ENCODE measurements at regions not wholly inside any gene's neighbourhood (a gene's known extent, or its start where the extent isn't known, plus 50 kb on each side); places are given as distances from the start of the nearest gene placed in this dataset.
A peak's percentile ranks its signal among the peaks of the same experiment; 100 is the strongest.

DNA sequence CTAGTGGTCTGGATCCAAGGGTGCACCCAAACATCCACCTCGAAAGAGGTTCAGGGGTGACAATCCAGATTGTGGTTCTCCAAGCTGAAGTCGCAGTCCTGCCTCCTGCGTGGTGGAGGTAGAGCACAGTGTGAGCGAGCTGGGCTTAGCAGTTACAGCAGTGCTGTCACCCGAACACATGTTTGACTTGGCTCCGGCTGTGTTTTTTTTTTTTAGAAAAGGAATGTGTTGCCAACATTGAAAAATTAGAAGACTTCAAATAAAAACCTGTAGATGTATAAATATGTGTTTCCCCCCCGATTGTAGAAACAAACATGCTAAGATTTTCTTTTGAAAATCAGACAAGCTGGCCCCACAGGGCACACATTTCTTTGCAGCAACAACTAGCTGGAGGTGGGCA, 530.8 kb downstream of the SHQ1 start:
- no peak overlapping the region for H3K27ac Mint-ChIP-seq
- CTCF ChIA-PET = interaction anchor here (0.7 to 2.3 kb wide), 2 partner anchors 10 to 42 kb away, joined by 3 to 6 read pairs; no protein-coding TSS in a partner anchor
- no peaks in the 10 kb centered on the region for H3K4me1 Mint-ChIP-seq
- POLR2A ChIA-PET = no interaction called here
- no peaks in the 10 kb centered on the region for H3K9me3 Mint-ChIP-seq
- no peak for DNase-seq
- no peaks in the 10 kb centered on the region for H3K36me3 Mint-ChIP-seq (ENCODE audit: low read depth)
- H3K4me3 Mint-ChIP-seq = no peak overlapping the region
- no peaks in the 10 kb centered on the region for H3K27me3 Mint-ChIP-seq

- DNase-seq = no peak
- no peak overlapping the region for H3K27ac Mint-ChIP-seq
- no peaks in the 10 kb centered on the region for H3K27me3 Mint-ChIP-seq
- no peaks in the 10 kb centered on the region for H3K9me3 Mint-ChIP-seq
- ChIA-PET CTCF (interaction anchor here (2.3 kb wide), 1 partner anchor 9 kb away, joined by 6 read pairs; no protein-coding TSS in a partner anchor), POLR2A (no interaction called here)
- peaks cover under 1% of the 10 kb centered on the region for H3K4me1 Mint-ChIP-seq
- H3K4me3 Mint-ChIP-seq = no peak overlapping the region
- H3K36me3 Mint-ChIP-seq (ENCODE audit: low read depth) = no peaks in the 10 kb centered on the region
These were observed 531.6 kb downstream of the SHQ1 start for GRCh38 chr3:72316501-72317279.

DNA sequence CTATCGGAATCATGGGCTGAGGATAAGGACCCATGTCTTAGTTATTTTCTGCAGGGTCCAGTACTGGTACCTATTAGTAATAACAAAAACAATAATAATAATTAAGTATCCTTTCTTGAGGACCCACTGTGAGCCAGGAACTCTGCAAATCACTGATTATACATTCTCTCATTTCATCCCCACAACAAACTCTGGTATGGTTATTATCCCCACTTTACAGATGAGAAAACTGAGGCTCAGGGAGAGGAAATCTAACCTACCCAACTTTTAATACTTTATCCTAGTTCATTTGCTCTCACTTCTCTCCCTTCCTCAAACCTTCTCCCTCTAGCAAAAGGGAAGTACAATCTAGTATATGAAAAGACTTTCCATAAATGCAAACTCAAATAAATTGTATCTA, 528.4 kb upstream of the PROK2 start:
- H3K27ac Mint-ChIP-seq = no peak overlapping the region
- CTCF ChIA-PET = interaction anchor here (1.5 kb wide), 1 partner anchor 10 kb away, joined by 5 read pairs; no protein-coding TSS in a partner anchor
- no peak for DNase-seq

GRCh38 chr3:72312339-72312738, 527.4 kb upstream of the PROK2 start:
- POLR2A ChIA-PET = no interaction called here
- Mint-ChIP-seq H3K36me3 (ENCODE audit: low read depth) (no peaks in the 10 kb centered on the region), H3K4me3 (no peak overlapping the region), H3K9me3 (no peaks in the 10 kb centered on the region), H3K27me3 (no peaks in the 10 kb centered on the region), H3K27ac (no peak overlapping the region), H3K4me1 (peaks cover 22% of the 10 kb centered on the region)
- CTCF ChIA-PET = interaction anchor here (0.7 to 1.7 kb wide), 4 partner anchors 11 to 582 kb away, joined by 3 to 5 read pairs (median 3); no protein-coding TSS in a partner anchor
- no peak for DNase-seq

More for the DNA sequence above, 528.4 kb upstream of the PROK2 start:
- no peaks in the 10 kb centered on the region for H3K27me3 Mint-ChIP-seq
- no peaks in the 10 kb centered on the region for H3K36me3 Mint-ChIP-seq (ENCODE audit: low read depth)
- POLR2A ChIA-PET = no interaction called here
- H3K4me3 Mint-ChIP-seq = no peak overlapping the region
- H3K9me3 Mint-ChIP-seq = no peaks in the 10 kb centered on the region
- peaks cover 22% of the 10 kb centered on the region for H3K4me1 Mint-ChIP-seq

DNA sequence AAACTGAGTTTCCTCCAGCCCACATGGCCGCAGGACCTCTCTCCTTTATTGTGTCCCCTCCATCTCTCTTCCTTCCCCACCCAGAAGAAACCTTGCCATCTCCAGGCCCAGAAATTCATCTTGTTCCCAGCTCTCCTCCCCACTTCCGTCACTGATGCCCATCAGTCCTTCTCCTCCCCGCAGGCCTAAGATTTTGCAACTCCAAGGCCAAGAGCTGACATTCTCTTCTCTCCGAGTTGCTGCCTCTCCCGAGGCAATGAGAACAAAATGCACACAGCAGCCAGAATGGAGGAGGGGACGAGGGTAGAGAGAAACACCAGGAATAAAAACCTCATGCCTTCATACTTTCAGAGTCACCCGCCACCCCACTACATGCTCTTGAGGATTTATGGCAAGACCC, 526.5 kb upstream of the PROK2 start:
- H3K27ac Mint-ChIP-seq = no peak overlapping the region
- ChIA-PET POLR2A (no interaction called here), CTCF (interaction anchor here (1.7 to 1.9 kb wide), 2 partner anchors 12 to 34 kb away, joined by 4 to 5 read pairs; no protein-coding TSS in a partner anchor)
- H3K27me3 Mint-ChIP-seq = no peaks in the 10 kb centered on the region
- DNase-seq = no peak
- H3K4me1 Mint-ChIP-seq = peaks cover 22% of the 10 kb centered on the region
- H3K4me3 Mint-ChIP-seq = no peak overlapping the region
- no peaks in the 10 kb centered on the region for H3K36me3 Mint-ChIP-seq (ENCODE audit: low read depth)
- no peaks in the 10 kb centered on the region for H3K9me3 Mint-ChIP-seq

GRCh38 chr3:72310419-72311380, 525.8 kb upstream of the PROK2 start:
- ChIA-PET CTCF (interaction anchor here (0.5 to 1.9 kb wide), 3 partner anchors 12 to 744 kb away, joined by 4 read pairs; no protein-coding TSS in a partner anchor), POLR2A (no interaction called here)
- H3K4me1 Mint-ChIP-seq = peaks cover 22% of the 10 kb centered on the region
- no peaks in the 10 kb centered on the region for H3K36me3 Mint-ChIP-seq (ENCODE audit: low read depth)
- peak; percentile 29 for DNase-seq
- H3K27ac Mint-ChIP-seq = peak overlapping the region; percentile 95
- no peaks in the 10 kb centered on the region for H3K9me3 Mint-ChIP-seq
- H3K27me3 Mint-ChIP-seq = no peaks in the 10 kb centered on the region
- no peak overlapping the region for H3K4me3 Mint-ChIP-seq

DNA sequence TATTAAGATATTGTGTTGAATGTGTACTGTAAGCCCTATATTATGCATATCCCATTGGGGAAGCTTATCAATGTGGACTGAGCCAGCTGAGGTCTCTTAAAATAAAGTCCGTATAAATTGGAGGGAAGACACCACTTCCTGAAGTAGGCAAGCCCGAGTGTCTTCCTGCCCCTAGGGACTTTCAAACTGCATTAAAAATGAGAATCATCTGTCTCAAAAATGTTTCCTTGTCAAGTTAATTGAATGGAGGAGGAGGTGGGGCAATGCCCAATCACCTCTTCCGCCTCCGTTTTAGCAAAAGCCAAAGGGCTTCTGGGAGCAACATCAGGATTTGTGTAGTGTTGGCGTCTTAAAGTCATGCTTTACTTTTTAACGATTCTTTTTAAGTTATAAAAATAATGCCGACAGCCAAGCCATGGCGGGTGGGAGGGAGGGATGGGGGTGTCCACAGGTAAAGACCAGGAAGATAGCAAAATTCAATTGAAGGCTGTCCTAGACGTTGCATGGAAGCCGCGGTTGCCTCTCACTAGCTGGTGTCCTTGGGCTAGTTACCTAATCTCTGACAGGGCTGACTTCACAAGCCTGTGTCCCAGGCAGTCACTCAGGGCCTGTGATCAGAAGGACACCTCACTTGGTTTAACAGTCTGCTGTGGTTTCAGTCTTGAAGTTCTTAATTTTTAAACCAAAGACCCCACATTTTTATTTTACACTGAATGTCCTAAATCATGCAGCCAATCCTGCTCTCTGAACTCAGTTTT, 524.9 kb upstream of the PROK2 start:
- H3K27me3 Mint-ChIP-seq = no peaks in the 10 kb centered on the region
- peak overlapping the region; percentile 95 for H3K27ac Mint-ChIP-seq
- ChIA-PET POLR2A (no interaction called here), CTCF (interaction anchor here (0.5 to 1.9 kb wide), 3 partner anchors 13 to 745 kb away, joined by 4 read pairs; no protein-coding TSS in a partner anchor)
- H3K36me3 Mint-ChIP-seq (ENCODE audit: low read depth) = no peaks in the 10 kb centered on the region
- no peak for DNase-seq
- H3K4me1 Mint-ChIP-seq = peaks cover 22% of the 10 kb centered on the region
- no peaks in the 10 kb centered on the region for H3K9me3 Mint-ChIP-seq
- no peak overlapping the region for H3K4me3 Mint-ChIP-seq

DNA sequence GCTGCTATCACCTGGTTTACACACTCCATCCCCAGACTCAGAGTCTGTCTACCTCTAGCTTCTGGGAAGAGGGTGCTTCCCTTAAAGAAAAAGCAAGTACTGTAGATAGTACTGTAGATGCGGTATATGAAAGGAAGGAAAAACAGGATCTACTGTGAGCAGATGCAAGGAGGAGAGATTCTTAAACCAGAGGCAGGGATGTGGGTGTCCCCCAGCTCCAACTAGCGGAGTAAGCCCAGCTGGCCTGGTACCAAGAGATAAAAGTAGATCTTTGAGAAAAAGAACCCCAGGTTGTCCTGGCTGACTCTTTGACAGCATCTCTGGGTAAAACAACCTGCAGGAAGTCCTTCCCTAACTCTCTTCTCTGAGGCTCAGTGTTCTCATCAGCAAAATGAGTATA, 523.7 kb upstream of the PROK2 start:
- H3K36me3 Mint-ChIP-seq (ENCODE audit: low read depth) = no peaks in the 10 kb centered on the region

DNA sequence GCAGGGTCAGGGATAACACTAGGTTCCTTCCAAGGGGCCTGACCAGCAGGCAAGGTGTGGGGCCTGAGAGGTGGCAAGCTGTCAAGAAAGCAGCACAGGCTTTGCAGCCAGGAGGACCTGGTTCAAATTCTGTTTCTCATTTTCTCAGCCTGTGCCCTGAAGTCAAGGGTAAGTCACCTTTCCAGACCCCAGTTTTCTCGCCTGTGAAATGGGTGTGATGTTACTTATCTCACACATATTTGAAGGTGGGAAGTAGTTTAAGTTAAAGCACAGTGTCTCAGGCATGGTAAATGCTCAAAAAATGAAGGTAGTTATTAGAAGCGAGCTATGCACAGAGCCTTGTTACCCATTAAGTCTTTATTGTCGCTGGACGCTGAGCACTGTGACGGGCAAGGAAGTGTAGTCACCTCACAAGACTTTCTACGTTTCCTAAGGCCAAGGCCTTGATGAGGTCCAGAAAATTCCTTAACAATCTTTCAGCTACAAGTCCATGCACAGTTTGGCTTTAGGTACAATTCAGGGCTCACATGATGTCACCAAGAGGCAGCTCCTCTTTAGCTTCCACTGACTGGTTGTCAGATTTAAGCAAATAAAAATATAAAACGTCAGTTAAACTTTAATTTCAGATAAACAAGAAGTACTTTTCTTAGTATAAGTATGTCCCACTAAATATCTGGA, 522.6 kb upstream of the PROK2 start:
- Mint-ChIP-seq H3K4me3 (no peak overlapping the region), H3K27ac (no peak overlapping the region), H3K9me3 (no peaks in the 10 kb centered on the region), H3K4me1 (peaks cover 22% of the 10 kb centered on the region), H3K27me3 (peaks cover 2% of the 10 kb centered on the region), H3K36me3 (ENCODE audit: low read depth) (no peaks in the 10 kb centered on the region)
- ChIA-PET POLR2A (no interaction called here), CTCF (interaction anchor here (0.6 to 1.5 kb wide), 7 partner anchors 8 to 402 kb away, joined by 3 to 6 read pairs (median 4); no protein-coding TSS in a partner anchor)
- no peak for DNase-seq

More for the DNA sequence above, 523.7 kb upstream of the PROK2 start:
- no peak for DNase-seq
- Mint-ChIP-seq H3K4me1 (peaks cover 22% of the 10 kb centered on the region), H3K9me3 (no peaks in the 10 kb centered on the region), H3K4me3 (no peak overlapping the region), H3K27ac (no peak overlapping the region), H3K27me3 (peaks cover 2% of the 10 kb centered on the region)
- CTCF ChIA-PET = interaction anchor here (0.7 to 1.2 kb wide), 2 partner anchors 16 to 118 kb away, joined by 3 to 5 read pairs; no protein-coding TSS in a partner anchor
- POLR2A ChIA-PET = no interaction called here

DNA sequence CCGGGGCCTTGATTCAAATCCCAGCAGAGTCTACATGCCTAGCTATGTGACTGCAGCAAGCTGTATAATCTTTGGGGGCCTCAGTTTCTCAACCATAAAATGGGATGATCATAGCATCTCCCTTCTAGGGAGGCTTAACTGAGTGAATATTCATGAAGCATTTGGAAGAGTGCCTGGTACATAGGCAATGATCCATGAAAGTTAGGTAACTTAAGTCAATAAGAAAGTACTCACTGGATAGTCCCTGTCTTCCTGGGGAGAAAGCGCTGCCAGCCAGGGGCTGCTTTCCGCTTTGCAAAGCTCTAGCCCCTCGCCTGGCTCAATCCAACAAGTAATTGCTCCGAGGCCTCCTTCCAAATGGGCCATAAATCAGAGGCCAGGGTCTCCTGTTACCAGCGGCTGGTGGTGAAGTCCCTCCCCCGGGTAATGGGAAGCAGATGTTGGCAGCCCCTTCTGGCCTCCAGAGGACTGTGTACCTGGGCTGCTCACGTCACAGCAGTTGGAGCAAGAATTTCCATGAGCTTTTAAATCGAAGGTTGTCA, 521.9 kb upstream of the PROK2 start:
- no peak overlapping the region for H3K27ac Mint-ChIP-seq
- H3K36me3 Mint-ChIP-seq (ENCODE audit: low read depth) = no peaks in the 10 kb centered on the region
- POLR2A ChIA-PET = no interaction called here
- no peak for DNase-seq
- H3K9me3 Mint-ChIP-seq = no peaks in the 10 kb centered on the region
- peaks cover 2% of the 10 kb centered on the region for H3K27me3 Mint-ChIP-seq
- H3K4me3 Mint-ChIP-seq = no peak overlapping the region
- peaks cover 22% of the 10 kb centered on the region for H3K4me1 Mint-ChIP-seq
- CTCF ChIA-PET = interaction anchor here (0.6 to 1.5 kb wide), 5 partner anchors 9 to 403 kb away, joined by 3 to 6 read pairs (median 4); no protein-coding TSS in a partner anchor

- no peaks in the 10 kb centered on the region for H3K36me3 Mint-ChIP-seq (ENCODE audit: low read depth)
- H3K4me3 Mint-ChIP-seq = no peak overlapping the region
- H3K9me3 Mint-ChIP-seq = no peaks in the 10 kb centered on the region
- peaks cover 2% of the 10 kb centered on the region for H3K27me3 Mint-ChIP-seq
- POLR2A ChIA-PET = no interaction called here
- peaks cover 2% of the 10 kb centered on the region for H3K4me1 Mint-ChIP-seq
- CTCF ChIA-PET = no interaction called here
- no peak for DNase-seq
- H3K27ac Mint-ChIP-seq = no peak overlapping the region
These were observed 519.0 kb upstream of the PROK2 start for GRCh38 chr3:72303926-72304325.
